HuH-7.5 (cell line): ENCODE measurements at regions not wholly inside any gene's neighbourhood (a gene's known extent, or its start where the extent isn't known, plus 50 kb on each side); places are given as distances from the start of the nearest gene placed in this dataset.
A peak's percentile ranks its signal among the peaks of the same experiment; 100 is the strongest.
"Not testable (repeated sequence)": the region's sequence is repeated elsewhere in the genome, so short reads cannot be mapped to it uniquely, and the experiment has no call there.

Experiments used
- DNase-seq: peaks from one replicate; pipeline ENCODE4 v3.0.0; 2011; ENCODE audit warnings: low spot score

GRCh38 chr10:84704101-84704500 lies 375.7 kb downstream of the CCSER2 start:
- DNase-seq = no peak

- no peak for DNase-seq
Measured at GRCh38 chr10:84706431-84706830, 378.0 kb downstream of the CCSER2 start.

- DNase-seq = no peak
Measured at GRCh38 chr10:84706875-84707274, 378.5 kb downstream of the CCSER2 start.

DNA sequence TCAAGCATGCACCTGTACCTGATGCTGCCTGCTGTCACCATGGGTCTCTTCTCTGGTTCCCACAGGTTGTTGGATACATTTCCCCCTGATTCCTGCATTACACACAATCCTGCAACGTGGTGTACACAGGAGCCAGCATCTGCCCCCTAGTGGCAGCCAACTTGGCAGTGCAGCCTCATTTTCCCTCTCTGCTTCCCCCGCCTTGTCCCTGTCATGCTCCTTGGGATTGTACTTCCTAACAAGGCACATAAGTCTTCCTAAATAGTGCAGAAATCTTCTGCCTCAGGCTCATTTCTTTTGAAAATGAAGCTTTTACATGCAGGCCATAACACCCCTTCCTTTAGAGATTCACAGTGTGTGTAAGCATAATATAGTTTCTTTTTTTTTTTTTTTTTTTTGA lies 387.5 kb downstream of the CCSER2 start:
- peak; percentile 12 for DNase-seq

- DNase-seq = no peak
Measured at GRCh38 chr10:84718877-84719616, 390.7 kb downstream of the CCSER2 start.

GRCh38 chr10:84719687-84720086 lies 391.3 kb downstream of the CCSER2 start:
- no peak for DNase-seq

DNA sequence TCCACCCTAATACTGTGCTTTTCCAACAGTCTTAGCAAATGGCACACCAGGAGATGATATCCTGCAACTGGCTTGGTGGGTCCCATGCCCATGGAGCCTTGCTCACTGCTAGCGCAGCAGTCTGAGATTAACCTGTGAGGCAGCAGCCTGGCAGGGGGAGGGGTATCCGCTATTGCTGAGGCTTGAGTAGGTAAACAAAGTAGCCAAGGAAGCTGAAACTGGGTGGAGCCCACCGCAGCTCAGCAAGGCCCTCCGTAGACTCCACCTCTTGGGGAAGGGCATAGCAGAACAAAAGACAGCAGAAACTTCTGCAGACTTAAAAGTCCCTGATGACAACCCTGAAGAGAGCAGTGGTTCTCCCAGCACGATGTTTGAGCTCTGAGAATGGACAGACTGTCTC lies 399.0 kb downstream of the CCSER2 start:
- no peak for DNase-seq

- DNase-seq = not testable (repeated sequence)
Measured at GRCh38 chr10:84739126-84739525, 410.7 kb downstream of the CCSER2 start.

DNA sequence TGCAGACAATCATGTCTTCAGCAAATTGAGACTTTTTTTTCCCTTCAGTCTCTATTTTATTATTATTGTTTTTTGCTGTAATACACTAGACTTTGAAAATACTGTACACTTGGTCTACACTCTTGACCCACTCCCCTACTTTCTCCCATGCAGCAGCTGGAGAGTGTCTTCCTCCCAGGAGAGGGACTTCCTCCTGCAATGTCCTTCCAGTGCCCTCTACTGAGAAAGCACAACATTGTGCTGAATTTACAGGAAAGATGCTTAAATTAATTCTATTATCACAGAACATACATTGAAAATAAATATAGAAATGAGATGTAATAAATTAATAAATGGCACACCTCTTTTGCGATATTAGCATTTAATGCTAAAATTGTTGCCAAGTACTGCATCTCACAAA lies 411.3 kb downstream of the CCSER2 start:
- DNase-seq = no peak

DNA sequence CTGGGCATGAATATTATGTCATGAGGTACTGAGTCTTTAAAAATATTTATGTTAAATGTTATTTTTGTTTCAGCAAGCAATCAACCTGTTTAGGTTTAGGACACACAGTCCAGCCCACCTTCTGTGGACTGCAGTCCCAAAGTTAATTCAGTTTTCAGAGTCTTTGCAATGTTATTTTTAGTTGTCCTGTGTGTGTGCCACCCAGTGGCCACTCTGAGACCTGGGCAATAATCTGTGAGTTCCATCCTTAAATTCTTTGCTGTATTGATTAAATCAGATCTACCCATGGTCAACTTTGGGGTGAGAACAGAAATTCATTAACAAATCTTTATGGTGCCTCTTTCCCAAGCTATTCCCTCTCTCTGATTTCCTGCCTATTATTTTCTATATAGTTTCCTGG lies 415.1 kb downstream of the CCSER2 start:
- no peak for DNase-seq

DNA sequence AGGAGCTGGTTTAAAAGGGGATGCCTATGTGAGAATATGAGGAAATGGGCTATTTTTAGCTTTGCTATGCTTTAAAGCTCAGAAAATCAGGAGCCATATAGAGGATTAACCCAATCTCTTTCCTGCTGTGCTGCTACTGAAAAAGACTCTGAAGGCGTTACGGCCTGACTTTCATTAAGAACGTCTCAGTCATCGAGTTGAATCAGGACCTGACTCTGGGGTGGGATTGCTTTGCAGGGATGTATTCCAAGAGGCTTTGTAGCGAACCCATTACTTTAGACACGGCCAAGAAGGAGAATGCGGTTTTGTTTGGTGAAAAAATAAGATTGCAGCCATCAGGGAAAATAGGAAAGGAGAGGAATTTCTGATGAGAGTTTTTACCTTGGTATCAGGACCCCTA lies 426.9 kb downstream of the CCSER2 start:
- no peak for DNase-seq

DNA sequence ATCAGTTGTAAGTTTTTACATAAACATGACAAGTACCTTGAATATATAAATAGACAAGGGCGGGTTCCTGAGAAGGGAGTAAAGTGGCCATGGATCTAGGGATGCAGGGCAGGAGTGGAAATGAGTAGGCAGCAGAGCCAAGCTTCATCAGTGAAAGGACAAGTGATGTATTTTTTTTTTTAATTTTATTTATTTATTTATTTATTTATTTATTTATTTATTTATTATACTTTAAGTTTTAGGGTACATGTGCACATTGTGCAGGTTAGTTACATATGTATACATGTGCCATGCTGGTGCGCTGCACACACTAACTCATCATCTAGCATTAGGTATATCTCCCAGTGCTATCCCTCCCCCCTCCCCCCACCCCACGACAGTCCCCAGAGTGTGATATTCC lies 428.3 kb downstream of the CCSER2 start:
- not testable (repeated sequence) for DNase-seq

GRCh38 chr10:84761994-84762614 lies 433.7 kb downstream of the CCSER2 start:
- not testable (repeated sequence) for DNase-seq

DNA sequence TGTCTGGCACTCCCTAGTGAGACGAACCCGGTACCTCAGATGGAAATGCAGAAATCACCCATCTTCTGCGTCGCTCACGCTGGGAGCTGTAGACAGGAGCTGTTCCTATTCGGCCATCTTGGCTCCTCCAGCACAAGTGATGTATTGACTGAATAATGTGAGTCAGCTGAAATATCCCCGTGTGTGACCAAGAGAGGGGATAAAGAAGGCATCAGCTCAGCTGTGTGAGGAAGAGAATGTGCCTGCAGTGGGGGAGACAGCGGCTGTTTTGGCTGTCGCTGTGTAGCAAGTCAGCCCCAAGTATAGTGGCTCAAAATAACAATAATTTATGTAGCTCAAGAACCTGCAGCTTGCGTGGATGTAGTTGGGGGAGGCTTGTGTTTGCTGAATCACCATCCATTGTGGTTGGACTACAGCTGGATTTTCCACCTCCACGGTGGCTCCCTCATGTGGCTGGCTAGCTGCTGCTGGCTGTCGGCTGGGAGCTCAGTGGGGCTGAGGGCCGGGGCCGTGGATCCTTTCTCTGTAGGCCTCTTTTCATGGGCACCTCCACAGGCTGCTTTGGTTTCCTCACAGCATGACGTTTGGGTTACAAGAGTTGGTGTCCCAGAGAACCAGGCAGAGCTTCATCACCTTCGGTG lies 434.5 kb downstream of the CCSER2 start:
- DNase-seq = no peak

- DNase-seq = no peak
Measured at GRCh38 chr10:84763965-84764364, 435.6 kb downstream of the CCSER2 start.

GRCh38 chr10:84765086-84765485 lies 436.7 kb downstream of the CCSER2 start:
- DNase-seq = no peak

- no peak for DNase-seq
Measured at GRCh38 chr10:84765656-84766055, 437.3 kb downstream of the CCSER2 start.

- DNase-seq = no peak
Measured at GRCh38 chr10:84766923-84767322, 438.5 kb downstream of the CCSER2 start.

DNA sequence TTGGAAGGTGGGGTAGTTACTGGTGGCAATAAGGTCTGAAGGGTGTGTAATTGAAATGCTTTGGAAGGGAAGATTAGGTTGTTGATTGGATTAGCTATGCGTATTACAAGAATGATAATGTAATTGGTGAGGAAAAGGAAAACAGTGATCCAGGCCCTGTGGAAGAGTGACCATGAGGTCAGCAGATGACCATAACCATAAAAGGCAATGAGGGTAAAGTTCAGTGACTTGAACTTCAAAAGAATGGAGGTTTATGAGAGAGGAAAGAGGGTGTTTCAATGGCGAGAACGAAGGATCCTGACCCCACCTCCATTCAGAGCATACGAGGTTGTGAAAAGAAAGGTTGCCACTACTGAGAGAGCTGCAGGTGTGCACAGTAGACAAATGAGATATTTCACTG lies 439.7 kb downstream of the CCSER2 start:
- no peak for DNase-seq

- no peak for DNase-seq
Measured at GRCh38 chr10:84770824-84771223, 442.4 kb downstream of the CCSER2 start.

DNA sequence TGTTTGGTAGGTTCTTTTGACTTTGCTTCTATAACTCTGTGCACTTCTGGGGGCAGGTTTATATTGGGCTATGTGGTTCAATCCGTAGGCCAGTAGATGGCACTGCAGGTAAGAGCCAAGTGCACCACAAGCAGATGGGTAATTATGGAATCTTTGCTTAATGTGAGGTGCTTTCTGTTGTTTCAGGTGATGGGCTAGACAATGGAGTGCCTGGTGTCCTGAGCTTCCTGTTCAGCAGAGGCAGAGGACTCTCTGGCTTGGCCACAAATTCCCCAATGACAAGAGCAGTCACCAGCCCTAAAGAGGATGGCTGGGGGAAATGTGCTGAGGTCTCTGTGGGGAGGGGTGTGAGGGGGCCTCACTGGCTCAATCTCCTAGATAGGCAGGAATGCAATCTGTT lies 455.0 kb downstream of the CCSER2 start:
- DNase-seq = peak; percentile 11

- DNase-seq = no peak
Measured at GRCh38 chr10:84783909-84784308, 455.5 kb downstream of the CCSER2 start.

GRCh38 chr10:84784749-84785148 lies 456.4 kb downstream of the CCSER2 start:
- no peak for DNase-seq
